HCT116 (cell line): ENCODE measurements at regions not wholly inside any gene's neighbourhood (a gene's known extent, or its start where the extent isn't known, plus 50 kb on each side); places are given as distances from the start of the nearest gene placed in this dataset.
"Not testable (repeated sequence)": the region's sequence is repeated elsewhere in the genome, so short reads cannot be mapped to it uniquely, and the experiment has no call there.

Experiments used
- CTCF ChIP-seq, 3 experiments: fragments of 200-600 bp in 1 of 3; sonication (generic) in 1 of 3; IDR thresholded peaks in 2 of 3; conservative IDR thresholded peaks in 1 of 3; 2 replicates each; pipeline ENCODE4 v1.5.1; 2012 to 2017; ENCODE audit warnings: low read depth in 2 of 3, low read length in 2 of 3, antibody characterized with exemption in 1 of 3, borderline replicate concordance in 1 of 3, control low read depth in 1 of 3, mild to moderate bottlenecking in 1 of 3, mixed read lengths in 1 of 3, mixed run types in 1 of 3, moderate library complexity in 1 of 3; ENCODE audit not compliant: insufficient read depth in 1 of 3
- POLR2AphosphoS5 ChIP-seq: IDR thresholded peaks from 2 replicates; pipeline ENCODE4 v1.6.1; 2011; ENCODE audit warnings: mild to moderate bottlenecking, low read depth, low read length, moderate library complexity

- TF ChIP-seq POLR2AphosphoS5; CTCF (IDR thresholded peaks at IDR 0.05 in 2 of 3, conservative IDR thresholded peaks at IDR 0.05 in 1 of 3; ENCODE audit: borderline replicate concordance in 1 of 3, insufficient read depth in 1 of 3, low read depth in 2 of 3, low read length in 2 of 3): not testable (repeated sequence)
These were observed 150.7 kb upstream of the NBPF11 start for GRCh38 chr1:148302586-148303364.
